HEK293T (cell line): ENCODE measurements at regions not wholly inside any gene's neighbourhood (a gene's known extent, or its start where the extent isn't known, plus 50 kb on each side); places are given as distances from the start of the nearest gene placed in this dataset.

Experiments
- ARNT ChIP-seq: fragments of 450-650 bp; IDR thresholded peaks from 2 replicates; pipeline ENCODE4 v1.6.1; 2017; ENCODE audit warnings: mild to moderate bottlenecking
- BHLHE40 ChIP-seq: fragments of 450-650 bp; IDR thresholded peaks from 2 replicates; pipeline ENCODE4 v1.6.1; 2016; ENCODE audit warnings: mild to moderate bottlenecking, moderate library complexity, borderline replicate concordance
- CTBP1 ChIP-seq: fragments of 450-650 bp; IDR thresholded peaks from 2 replicates; pipeline ENCODE4 v1.6.1; 2016; ENCODE audit warnings: borderline replicate concordance
- ELF4 ChIP-seq: fragments of 450-650 bp; IDR thresholded peaks from 2 replicates; pipeline ENCODE4 v1.6.1; 2017; ENCODE audit warnings: antibody characterized with exemption
- FOXA1 ChIP-seq: fragments of 450-650 bp; IDR thresholded peaks from 2 replicates; pipeline ENCODE4 v1.6.1; 2016; ENCODE audit warnings: mild to moderate bottlenecking
- FOXK2 ChIP-seq: fragments of 450-650 bp; IDR thresholded peaks from 2 replicates; pipeline ENCODE4 v1.6.1; 2016; ENCODE audit warnings: mild to moderate bottlenecking
- FOXM1 ChIP-seq: fragments of 450-650 bp; IDR thresholded peaks from 2 replicates; pipeline ENCODE4 v1.6.1; 2017; ENCODE audit warnings: mild to moderate bottlenecking, borderline replicate concordance
- L3MBTL2 ChIP-seq: fragments of 450-650 bp; conservative IDR thresholded peaks from 2 replicates; pipeline ENCODE4 v1.6.1; 2016; ENCODE audit warnings: mild to moderate bottlenecking
- LEF1 ChIP-seq: fragments of 450-650 bp; IDR thresholded peaks from 2 replicates; pipeline ENCODE4 v1.6.1; 2017; ENCODE audit warnings: mild to moderate bottlenecking, borderline replicate concordance
- NFRKB ChIP-seq: fragments of 450-650 bp; IDR thresholded peaks from 2 replicates; pipeline ENCODE4 v1.6.1; 2016; ENCODE audit warnings: mild to moderate bottlenecking, moderate library complexity
- PKNOX1 ChIP-seq: fragments of 450-650 bp; IDR thresholded peaks from 2 replicates; pipeline ENCODE4 v1.6.1; 2016
- SP1 ChIP-seq: fragments of 450-650 bp; IDR thresholded peaks from 2 replicates; pipeline ENCODE4 v1.6.1; 2017
- SUZ12 ChIP-seq: fragments of 450-650 bp; IDR thresholded peaks from 2 replicates; pipeline ENCODE4 v1.6.1; 2016; ENCODE audit warnings: mild to moderate bottlenecking

GRCh38 chr2:67566285-67566684 lies 169.2 kb downstream of the ETAA1 start:
- no peak for TF ChIP-seq NFRKB
- no peak for TF ChIP-seq SUZ12
- TF ChIP-seq FOXM1, result no peak
- TF ChIP-seq SP1, result no peak
- TF ChIP-seq BHLHE40, result no peak
- TF ChIP-seq FOXA1, result no peak
- no peak for TF ChIP-seq ELF4
- TF ChIP-seq FOXK2, result no peak
- no peak for TF ChIP-seq CTBP1
- TF ChIP-seq L3MBTL2, result no peak
- no peak for TF ChIP-seq PKNOX1
- TF ChIP-seq ARNT, result no peak
- TF ChIP-seq LEF1, result no peak
